ENCODE measurements at regions not wholly inside any gene's neighbourhood (a gene's known extent, or its start where the extent isn't known, plus 50 kb on each side); places are given as distances from the start of the nearest gene placed in this dataset.
"Not testable (repeated sequence)": the region's sequence is repeated elsewhere in the genome, so short reads cannot be mapped to it uniquely, and the experiment has no call there.

GRCh38 chr12:68521848-68522502 is 88.7 kb upstream of the RAP1B start:
- H3K27me3 Mint-ChIP-seq = no peaks in the 10 kb centered on the region

GRCh38 chr12:68529466-68529865 is 81.2 kb upstream of the RAP1B start:
- ATAC-seq (no peak), DNase-seq (no peak)
- Mint-ChIP-seq H3K4me3 (no peak overlapping the region), H3K36me3 (ENCODE audit: low read depth) (no peaks in the 10 kb centered on the region), H3K27me3 (no peaks in the 10 kb centered on the region), H3K4me1 (peaks cover 5% of the 10 kb centered on the region), H3K27ac (no peak overlapping the region)
- no peaks in the 10 kb centered on the region for H3K9me3 ChIP-seq (ENCODE audit: control insufficient read depth, low read length, poor library complexity, severe bottlenecking)

More at GRCh38 chr12:68521848-68522502, 88.7 kb upstream of the RAP1B start:
- H3K27ac Mint-ChIP-seq = no peak overlapping the region
- H3K9me3 ChIP-seq (ENCODE audit: control insufficient read depth, low read length, poor library complexity, severe bottlenecking) = no peaks in the 10 kb centered on the region
- no peaks in the 10 kb centered on the region for H3K36me3 Mint-ChIP-seq (ENCODE audit: low read depth)
- DNase-seq (no peak), ATAC-seq (no peak)
- no peaks in the 10 kb centered on the region for H3K4me1 Mint-ChIP-seq
- H3K4me3 Mint-ChIP-seq = no peak overlapping the region

- peaks cover 5% of the 10 kb centered on the region for H3K4me1 Mint-ChIP-seq
- no peak for DNase-seq
- no peaks in the 10 kb centered on the region for H3K9me3 ChIP-seq (ENCODE audit: control insufficient read depth, low read length, poor library complexity, severe bottlenecking)
- ATAC-seq = no peak
- H3K27me3 Mint-ChIP-seq = no peaks in the 10 kb centered on the region
- H3K36me3 Mint-ChIP-seq (ENCODE audit: low read depth) = no peaks in the 10 kb centered on the region
- H3K4me3 Mint-ChIP-seq = no peak overlapping the region
- H3K27ac Mint-ChIP-seq = no peak overlapping the region
These were observed 80.8 kb upstream of the RAP1B start for GRCh38 chr12:68529869-68530268.

GRCh38 chr12:68530299-68530698 is 80.4 kb upstream of the RAP1B start:
- H3K27me3 Mint-ChIP-seq = no peaks in the 10 kb centered on the region
- no peak for ATAC-seq
- no peaks in the 10 kb centered on the region for H3K36me3 Mint-ChIP-seq (ENCODE audit: low read depth)
- H3K4me3 Mint-ChIP-seq = no peak overlapping the region
- no peak for DNase-seq
- no peaks in the 10 kb centered on the region for H3K9me3 ChIP-seq (ENCODE audit: control insufficient read depth, low read length, poor library complexity, severe bottlenecking)
- H3K27ac Mint-ChIP-seq = no peak overlapping the region
- H3K4me1 Mint-ChIP-seq = peaks cover 5% of the 10 kb centered on the region

GRCh38 chr12:68530965-68531364 is 79.7 kb upstream of the RAP1B start:
- Mint-ChIP-seq H3K27ac (peak overlapping the region; percentile 54), H3K4me1 (peaks cover 5% of the 10 kb centered on the region)
- ATAC-seq = no peak

GRCh38 chr12:68532204-68532886 is 78.4 kb upstream of the RAP1B start:
- no peaks in the 10 kb centered on the region for H3K27me3 Mint-ChIP-seq
- no peak for ATAC-seq
- peaks cover 5% of the 10 kb centered on the region for H3K4me1 Mint-ChIP-seq

More at GRCh38 chr12:68530965-68531364, 79.7 kb upstream of the RAP1B start:
- H3K4me3 Mint-ChIP-seq = no peak overlapping the region
- H3K27me3 Mint-ChIP-seq = no peaks in the 10 kb centered on the region
- H3K9me3 ChIP-seq (ENCODE audit: control insufficient read depth, low read length, poor library complexity, severe bottlenecking) = no peaks in the 10 kb centered on the region
- DNase-seq = no peak
- no peaks in the 10 kb centered on the region for H3K36me3 Mint-ChIP-seq (ENCODE audit: low read depth)

GRCh38 chr12:68532887-68533248 is 77.8 kb upstream of the RAP1B start:
- Mint-ChIP-seq H3K36me3 (ENCODE audit: low read depth) (no peaks in the 10 kb centered on the region), H3K4me1 (peaks cover 5% of the 10 kb centered on the region), H3K4me3 (peak overlapping the region; percentile 15), H3K27ac (no peak overlapping the region), H3K27me3 (no peaks in the 10 kb centered on the region)
- ATAC-seq (no peak), DNase-seq (no peak)
- no peaks in the 10 kb centered on the region for H3K9me3 ChIP-seq (ENCODE audit: control insufficient read depth, low read length, poor library complexity, severe bottlenecking)

More at GRCh38 chr12:68532204-68532886, 78.4 kb upstream of the RAP1B start:
- Mint-ChIP-seq H3K36me3 (ENCODE audit: low read depth) (no peaks in the 10 kb centered on the region), H3K27ac (no peak overlapping the region), H3K4me3 (no peak overlapping the region)
- DNase-seq = no peak
- H3K9me3 ChIP-seq (ENCODE audit: control insufficient read depth, low read length, poor library complexity, severe bottlenecking) = no peaks in the 10 kb centered on the region

GRCh38 chr12:68534108-68534507 is 76.6 kb upstream of the RAP1B start:
- no peak overlapping the region for H3K27ac Mint-ChIP-seq
- H3K36me3 Mint-ChIP-seq (ENCODE audit: low read depth) = no peaks in the 10 kb centered on the region
- no peak overlapping the region for H3K4me3 Mint-ChIP-seq
- DNase-seq = no peak
- H3K4me1 Mint-ChIP-seq = peaks cover 8% of the 10 kb centered on the region
- H3K9me3 ChIP-seq (ENCODE audit: control insufficient read depth, low read length, poor library complexity, severe bottlenecking) = no peaks in the 10 kb centered on the region
- H3K27me3 Mint-ChIP-seq = no peaks in the 10 kb centered on the region
- ATAC-seq = no peak

- DNase-seq = no peak
- Mint-ChIP-seq H3K27me3 (no peaks in the 10 kb centered on the region), H3K4me1 (peaks cover 10% of the 10 kb centered on the region), H3K4me3 (no peak overlapping the region), H3K36me3 (ENCODE audit: low read depth) (no peaks in the 10 kb centered on the region), H3K27ac (no peak overlapping the region)
- no peak for ATAC-seq
- no peaks in the 10 kb centered on the region for H3K9me3 ChIP-seq (ENCODE audit: control insufficient read depth, low read length, poor library complexity, severe bottlenecking)
These were observed 73.7 kb upstream of the RAP1B start for GRCh38 chr12:68536885-68537485.

GRCh38 chr12:68537571-68537970 is 73.1 kb upstream of the RAP1B start:
- H3K27ac Mint-ChIP-seq = no peak overlapping the region

GRCh38 chr12:68538726-68539614 is 71.7 kb upstream of the RAP1B start:
- DNase-seq (no peak), ATAC-seq (peak; percentile 88)
- Mint-ChIP-seq H3K4me1 (peaks cover 5% of the 10 kb centered on the region), H3K27ac (peak overlapping the region; percentile 41), H3K36me3 (ENCODE audit: low read depth) (no peaks in the 10 kb centered on the region), H3K27me3 (no peaks in the 10 kb centered on the region), H3K4me3 (peak overlapping the region; percentile 39)
- no peaks in the 10 kb centered on the region for H3K9me3 ChIP-seq (ENCODE audit: control insufficient read depth, low read length, poor library complexity, severe bottlenecking)

More at GRCh38 chr12:68537571-68537970, 73.1 kb upstream of the RAP1B start:
- H3K9me3 ChIP-seq (ENCODE audit: control insufficient read depth, low read length, poor library complexity, severe bottlenecking) = no peaks in the 10 kb centered on the region
- Mint-ChIP-seq H3K4me1 (peaks cover 10% of the 10 kb centered on the region), H3K4me3 (no peak overlapping the region), H3K36me3 (ENCODE audit: low read depth) (no peaks in the 10 kb centered on the region), H3K27me3 (no peaks in the 10 kb centered on the region)
- ATAC-seq = no peak
- no peak for DNase-seq

- peak overlapping the region; percentile 39 for H3K4me3 Mint-ChIP-seq
- peak overlapping the region; percentile 41 for H3K27ac Mint-ChIP-seq
- ATAC-seq = no peak
- peaks cover 5% of the 10 kb centered on the region for H3K4me1 Mint-ChIP-seq
- no peaks in the 10 kb centered on the region for H3K9me3 ChIP-seq (ENCODE audit: control insufficient read depth, low read length, poor library complexity, severe bottlenecking)
- no peak for DNase-seq
- H3K27me3 Mint-ChIP-seq = no peaks in the 10 kb centered on the region
- no peaks in the 10 kb centered on the region for H3K36me3 Mint-ChIP-seq (ENCODE audit: low read depth)
These were observed 71.1 kb upstream of the RAP1B start for GRCh38 chr12:68539615-68539952.

GRCh38 chr12:68540768-68541167 is 69.9 kb upstream of the RAP1B start:
- H3K36me3 Mint-ChIP-seq (ENCODE audit: low read depth); DNase-seq; H3K27ac Mint-ChIP-seq; H3K4me3 Mint-ChIP-seq; ATAC-seq; H3K9me3 ChIP-seq (ENCODE audit: control insufficient read depth, low read length, poor library complexity, severe bottlenecking); H3K4me1 Mint-ChIP-seq; H3K27me3 Mint-ChIP-seq: not testable (repeated sequence)

Data from T-helper 17 cell (primary cell).